IPS-15b (cell line): ENCODE measurements at regions not wholly inside any gene's neighbourhood (a gene's known extent, or its start where the extent isn't known, plus 50 kb on each side); places are given as distances from the start of the nearest gene placed in this dataset.

Experiments used
- H3K27me3 ChIP-seq: one replicate; pipeline ENCODE4 v1.6.1; 2013; ENCODE audit warnings: low read length; ENCODE audit not compliant: control insufficient read depth, insufficient read depth
- H3K36me3 ChIP-seq: one replicate; pipeline ENCODE4 v1.6.1; 2013; ENCODE audit warnings: low read length; ENCODE audit not compliant: control insufficient read depth, insufficient read depth
- H3K4me1 ChIP-seq: one replicate; pipeline ENCODE4 v1.6.1; 2013; ENCODE audit warnings: mild to moderate bottlenecking, low read length; ENCODE audit not compliant: control insufficient read depth, insufficient read depth
- H3K4me3 ChIP-seq: one replicate; pipeline ENCODE4 v1.5.1; 2013; ENCODE audit warnings: low read depth, low read length
- H3K9ac ChIP-seq: one replicate; pipeline ENCODE4 v1.6.1; 2013; ENCODE audit warnings: low read depth, mild to moderate bottlenecking, low read length
- H3K9me3 ChIP-seq: one replicate; pipeline ENCODE4 v1.6.1; 2013; ENCODE audit warnings: mild to moderate bottlenecking, low read length; ENCODE audit not compliant: control insufficient read depth, insufficient read depth

DNA sequence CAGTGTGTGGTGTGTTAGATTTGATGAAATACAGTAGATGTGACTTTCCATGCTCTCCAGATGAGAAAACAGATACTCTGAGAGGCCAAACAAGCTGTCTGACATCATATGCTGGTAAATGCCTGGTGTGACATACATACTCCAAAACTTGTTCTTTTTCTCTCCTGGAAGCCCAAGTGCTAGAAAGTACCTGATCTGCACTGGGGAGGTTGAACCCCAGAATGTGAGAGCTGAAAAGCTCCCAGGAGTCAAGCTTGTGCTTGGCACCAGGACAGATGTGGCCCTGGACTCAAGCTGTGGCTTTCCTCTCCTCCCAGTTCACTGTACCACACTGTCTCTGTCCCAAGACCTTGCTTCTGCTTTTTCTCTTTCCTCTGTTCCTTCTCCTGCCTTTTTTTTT, 389.0 kb upstream of the USP24 start:
- no peaks in the 10 kb centered on the region for H3K36me3 ChIP-seq
- H3K9ac ChIP-seq, result no peak overlapping the region
- H3K27me3 ChIP-seq, result no peaks in the 10 kb centered on the region
- H3K9me3 ChIP-seq, result peaks cover 4% of the 10 kb centered on the region
- H3K4me3 ChIP-seq, result no peak overlapping the region
- no peaks in the 10 kb centered on the region for H3K4me1 ChIP-seq

DNA sequence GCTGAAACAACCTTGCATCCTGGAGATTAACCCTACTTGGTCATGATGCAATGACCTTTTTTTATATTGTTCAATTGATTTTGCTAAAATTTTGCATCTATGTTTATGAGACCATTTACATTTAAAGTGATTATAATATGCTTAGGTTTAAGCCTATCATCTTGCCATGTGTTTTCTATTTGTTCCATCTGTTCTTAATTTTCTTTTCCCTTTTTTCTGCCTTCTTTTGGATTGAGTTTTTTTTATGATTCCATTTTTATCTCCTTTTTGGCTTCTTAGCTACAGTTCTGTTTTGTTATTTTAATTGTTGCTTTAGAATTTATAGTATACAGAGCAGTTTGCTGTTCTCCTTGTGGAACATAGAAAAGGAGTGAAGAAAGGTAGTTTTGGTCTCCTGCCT, 385.1 kb upstream of the USP24 start:
- H3K36me3 ChIP-seq, result no peaks in the 10 kb centered on the region
- H3K4me1 ChIP-seq, result no peaks in the 10 kb centered on the region
- H3K27me3 ChIP-seq, result no peaks in the 10 kb centered on the region
- no peaks in the 10 kb centered on the region for H3K9me3 ChIP-seq
- no peak overlapping the region for H3K9ac ChIP-seq
- H3K4me3 ChIP-seq, result no peak overlapping the region

- no peak overlapping the region for H3K9ac ChIP-seq
- H3K27me3 ChIP-seq, result no peaks in the 10 kb centered on the region
- no peaks in the 10 kb centered on the region for H3K4me1 ChIP-seq
- no peak overlapping the region for H3K4me3 ChIP-seq
- no peaks in the 10 kb centered on the region for H3K36me3 ChIP-seq
- no peaks in the 10 kb centered on the region for H3K9me3 ChIP-seq
Observed at GRCh38 chr1:55597910-55598309, 382.7 kb upstream of the USP24 start.

DNA sequence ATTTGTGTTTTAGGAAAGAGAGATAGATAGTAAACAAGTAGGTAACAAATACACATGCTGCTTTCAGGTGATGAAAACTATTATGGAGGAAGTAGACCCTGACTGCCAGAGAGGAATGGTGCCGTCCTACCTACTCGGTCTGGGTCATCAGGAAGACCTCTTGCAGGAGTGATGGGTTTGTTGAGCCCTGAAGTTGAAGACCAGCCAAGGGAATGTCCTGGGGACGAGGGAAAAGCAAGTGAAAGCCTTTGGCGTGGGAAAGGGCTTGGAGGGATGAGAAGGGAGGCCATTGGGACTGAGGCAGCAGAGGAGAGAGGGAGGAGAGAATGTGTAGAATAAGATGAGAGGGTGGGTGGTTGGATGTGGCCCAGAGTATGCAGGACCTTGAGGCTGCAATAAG, 379.5 kb upstream of the USP24 start:
- no peaks in the 10 kb centered on the region for H3K9me3 ChIP-seq
- no peaks in the 10 kb centered on the region for H3K4me1 ChIP-seq
- no peaks in the 10 kb centered on the region for H3K36me3 ChIP-seq
- no peak overlapping the region for H3K4me3 ChIP-seq
- no peak overlapping the region for H3K9ac ChIP-seq
- H3K27me3 ChIP-seq, result no peaks in the 10 kb centered on the region

GRCh38 chr1:55593298-55593697, 378.1 kb upstream of the USP24 start:
- H3K4me1 ChIP-seq, result no peaks in the 10 kb centered on the region

GRCh38 chr1:55592122-55592521, 377.0 kb upstream of the USP24 start:
- Histone ChIP-seq H3K27me3 (no peaks in the 10 kb centered on the region), H3K9ac (no peak overlapping the region), H3K36me3 (no peaks in the 10 kb centered on the region), H3K4me3 (no peak overlapping the region), H3K9me3 (no peaks in the 10 kb centered on the region), H3K4me1 (no peaks in the 10 kb centered on the region)

More at GRCh38 chr1:55593298-55593697, 378.1 kb upstream of the USP24 start:
- Histone ChIP-seq H3K4me3 (no peak overlapping the region), H3K9ac (no peak overlapping the region), H3K9me3 (no peaks in the 10 kb centered on the region), H3K36me3 (no peaks in the 10 kb centered on the region), H3K27me3 (no peaks in the 10 kb centered on the region)

- H3K27me3 ChIP-seq, result no peaks in the 10 kb centered on the region
Observed at GRCh38 chr1:55589671-55590297, 374.6 kb upstream of the USP24 start.

DNA sequence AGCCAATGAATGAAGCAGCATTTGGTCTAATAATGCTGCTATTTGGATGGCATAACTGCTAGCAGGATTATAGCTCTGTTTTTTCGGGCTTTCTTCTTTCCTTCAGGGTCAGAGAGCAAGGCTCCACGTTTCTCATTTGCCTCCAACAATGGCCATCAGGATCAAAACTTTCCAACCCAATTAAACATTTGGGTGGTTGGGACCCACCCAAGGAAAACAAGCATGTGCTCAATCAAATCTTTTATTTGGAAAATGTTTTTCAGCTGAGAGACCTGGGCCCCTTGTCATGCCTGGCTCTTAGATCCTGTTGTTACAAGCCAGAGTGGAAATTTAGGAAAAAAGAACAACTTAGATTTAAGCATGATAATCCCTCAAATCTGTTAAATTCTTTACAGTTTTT, 373.1 kb upstream of the USP24 start:
- Histone ChIP-seq H3K36me3 (no peaks in the 10 kb centered on the region), H3K4me1 (peaks cover 4% of the 10 kb centered on the region), H3K27me3 (no peaks in the 10 kb centered on the region), H3K4me3 (no peak overlapping the region), H3K9me3 (no peaks in the 10 kb centered on the region), H3K9ac (no peak overlapping the region)

More at GRCh38 chr1:55589671-55590297, 374.6 kb upstream of the USP24 start:
- no peaks in the 10 kb centered on the region for H3K36me3 ChIP-seq
- H3K9me3 ChIP-seq, result no peaks in the 10 kb centered on the region
- H3K4me3 ChIP-seq, result no peak overlapping the region
- H3K9ac ChIP-seq, result no peak overlapping the region
- H3K4me1 ChIP-seq, result peaks cover 4% of the 10 kb centered on the region

GRCh38 chr1:55586771-55587170, 371.6 kb upstream of the USP24 start:
- Histone ChIP-seq H3K27me3 (no peaks in the 10 kb centered on the region), H3K9ac (no peak overlapping the region), H3K9me3 (no peaks in the 10 kb centered on the region), H3K4me1 (peaks cover 4% of the 10 kb centered on the region), H3K36me3 (no peaks in the 10 kb centered on the region), H3K4me3 (no peak overlapping the region)

DNA sequence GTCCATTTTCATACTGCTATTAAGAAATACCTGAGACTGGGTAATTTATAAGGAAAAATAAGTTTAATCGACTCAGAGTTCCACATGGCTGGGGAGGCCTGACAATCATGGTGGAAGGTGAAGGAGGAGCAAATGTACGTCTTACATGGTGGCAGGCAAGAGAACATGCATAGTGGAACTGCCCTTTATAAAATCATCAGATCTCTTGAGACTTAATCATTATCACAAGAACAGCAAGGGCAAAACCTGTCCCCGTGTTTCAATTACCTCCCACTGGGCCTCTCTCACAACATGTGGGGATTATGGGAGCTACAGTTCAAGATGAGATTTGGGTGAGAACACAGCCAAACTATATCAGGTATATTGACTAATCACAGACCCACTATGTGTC, 370.2 kb upstream of the USP24 start:
- Histone ChIP-seq H3K9me3 (no peaks in the 10 kb centered on the region), H3K4me3 (no peak overlapping the region), H3K9ac (no peak overlapping the region), H3K4me1 (peaks cover 4% of the 10 kb centered on the region), H3K27me3 (no peaks in the 10 kb centered on the region), H3K36me3 (no peaks in the 10 kb centered on the region)

- Histone ChIP-seq H3K4me1 (peaks cover 4% of the 10 kb centered on the region), H3K9me3 (no peaks in the 10 kb centered on the region), H3K9ac (no peak overlapping the region), H3K4me3 (no peak overlapping the region), H3K27me3 (no peaks in the 10 kb centered on the region), H3K36me3 (no peaks in the 10 kb centered on the region)
Observed at GRCh38 chr1:55584526-55585401, 369.6 kb upstream of the USP24 start.

DNA sequence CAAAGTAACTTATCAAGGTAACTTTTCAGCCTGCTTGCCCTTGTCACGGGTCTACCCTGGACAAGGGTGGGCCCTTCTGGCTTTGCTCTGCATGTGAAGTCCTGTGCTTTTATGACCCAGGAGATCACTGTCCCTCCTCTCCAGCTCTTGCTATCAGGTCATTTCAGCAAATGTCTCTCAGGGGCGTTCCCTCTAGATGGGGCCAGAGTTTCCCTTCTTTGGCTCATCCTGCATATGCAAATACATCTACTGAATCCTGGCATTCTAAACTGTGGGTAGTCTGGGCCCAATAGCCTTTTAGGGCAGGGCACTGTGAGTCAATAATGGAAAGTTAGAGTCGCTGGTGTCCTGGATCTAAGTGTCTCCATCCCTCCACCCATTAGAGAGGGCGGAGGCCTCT, 366.9 kb upstream of the USP24 start:
- Histone ChIP-seq H3K4me3 (no peak overlapping the region), H3K9ac (no peak overlapping the region), H3K9me3 (no peaks in the 10 kb centered on the region), H3K27me3 (no peaks in the 10 kb centered on the region), H3K36me3 (no peaks in the 10 kb centered on the region), H3K4me1 (peaks cover 4% of the 10 kb centered on the region)
